Neuronal stem cell (in vitro differentiated cells): ENCODE measurements at regions not wholly inside any gene's neighbourhood (a gene's known extent, or its start where the extent isn't known, plus 50 kb on each side); places are given as distances from the start of the nearest gene placed in this dataset.
"Not testable (repeated sequence)": the region's sequence is repeated elsewhere in the genome, so short reads cannot be mapped to it uniquely, and the experiment has no call there.

Experiments used
- DNase-seq: peaks from one replicate; pipeline ENCODE4 v3.0.0-alpha.2; 2013; ENCODE audit warnings: low spot score
- H2AFZ ChIP-seq: one replicate; pipeline ENCODE4 v1.6.1; 2013; ENCODE audit warnings: mild to moderate bottlenecking, low read length, inconsistent platforms
- H2AK5ac ChIP-seq: 2 replicates; pipeline ENCODE4 v1.6.1; 2013; ENCODE audit warnings: low read depth, mild to moderate bottlenecking, inconsistent platforms, low read length, moderate library complexity, mixed read lengths
- H2BK120ac ChIP-seq: 2 replicates; pipeline ENCODE4 v1.6.1; 2013; ENCODE audit warnings: low read depth, mild to moderate bottlenecking, inconsistent platforms, low read length, moderate library complexity, mixed read lengths
- H2BK12ac ChIP-seq: one replicate; pipeline ENCODE4 v1.6.1; 2013; ENCODE audit warnings: low read length, inconsistent platforms
- H2BK15ac ChIP-seq: 2 replicates; pipeline ENCODE4 v1.6.1; 2013; ENCODE audit warnings: mild to moderate bottlenecking, low read length, inconsistent platforms, mixed read lengths
- H2BK5ac ChIP-seq: one replicate; pipeline ENCODE4 v1.6.1; 2013; ENCODE audit warnings: inconsistent platforms, mild to moderate bottlenecking, low read length, moderate library complexity
- H3K14ac ChIP-seq: one replicate; pipeline ENCODE4 v1.6.1; 2013; ENCODE audit warnings: low read length, inconsistent platforms
- H3K18ac ChIP-seq: 2 replicates; pipeline ENCODE4 v1.6.1; 2013; ENCODE audit warnings: low read length, inconsistent platforms
- H3K23ac ChIP-seq: 2 replicates; pipeline ENCODE4 v1.6.1; 2013; ENCODE audit warnings: low read depth, mild to moderate bottlenecking, mixed read lengths, low read length, inconsistent platforms; ENCODE audit not compliant: poor library complexity
- H3K27ac ChIP-seq: replicated peaks from 3 replicates; pipeline ENCODE4 v1.5.1; 2013; ENCODE audit warnings: low read length, inconsistent platforms
- H3K27me3 ChIP-seq, 3 experiments: 2 replicates each; pipeline ENCODE4 v1.6.1; 2013; ENCODE audit warnings: low read length in 3 of 3, mild to moderate bottlenecking in 2 of 3, inconsistent platforms in 1 of 3, low read depth in 1 of 3, mixed read lengths in 1 of 3, moderate library complexity in 1 of 3; ENCODE audit not compliant: control insufficient read depth in 3 of 3, insufficient read depth in 3 of 3
- H3K36me3 ChIP-seq, 2 donors: replicated peaks in 1 of 2; 2 replicates each; pipeline ENCODE4 v1.6.1; 2013; ENCODE audit warnings: low read length in 2 of 2; ENCODE audit not compliant: control insufficient read depth in 2 of 2, insufficient read depth in 2 of 2
- H3K4ac ChIP-seq: 2 replicates; pipeline ENCODE4 v1.6.1; 2013; ENCODE audit warnings: inconsistent platforms, mild to moderate bottlenecking, low read length, moderate library complexity
- H3K4me1 ChIP-seq, 2 donors: 1 replicate in 1 of 2; 2 replicates in 1 of 2; pipeline ENCODE4 v1.6.1; 2013; ENCODE audit warnings: low read length in 2 of 2, low read depth in 1 of 2; ENCODE audit not compliant: control insufficient read depth in 2 of 2, insufficient read depth in 1 of 2
- H3K4me2 ChIP-seq: one replicate; pipeline ENCODE4 v1.6.1; 2013; ENCODE audit warnings: mild to moderate bottlenecking, low read length, inconsistent platforms; ENCODE audit not compliant: insufficient read depth, poor library complexity, severe bottlenecking
- H3K4me3 ChIP-seq, 2 donors: 2 replicates each; pipeline ENCODE4 v1.5.1; 2013; ENCODE audit warnings: low read length in 2 of 2, mild to moderate bottlenecking in 2 of 2, inconsistent platforms in 1 of 2, moderate library complexity in 1 of 2
- H3K79me1 ChIP-seq: one replicate; pipeline ENCODE4 v1.6.1; 2013; ENCODE audit warnings: low read depth, mild to moderate bottlenecking, inconsistent platforms, low read length, moderate library complexity
- H3K9ac ChIP-seq: one replicate; pipeline ENCODE4 v1.6.1; 2013; ENCODE audit warnings: mild to moderate bottlenecking, low read depth, low read length, inconsistent platforms; ENCODE audit not compliant: poor library complexity
- H3K9me3 ChIP-seq, 2 donors: replicated peaks in 1 of 2; 2 replicates each; pipeline versions ENCODE3 to v1.6.1; 2013; ENCODE audit warnings: low read length in 2 of 2, mild to moderate bottlenecking in 2 of 2, inconsistent platforms in 1 of 2, low read depth in 1 of 2, mixed read lengths in 1 of 2, moderate library complexity in 1 of 2; ENCODE audit not compliant: control insufficient read depth in 2 of 2, insufficient read depth in 1 of 2
- H4K8ac ChIP-seq: one replicate; pipeline ENCODE4 v1.6.1; 2013; ENCODE audit warnings: low read depth, mild to moderate bottlenecking, inconsistent platforms, low read length, moderate library complexity
- H4K91ac ChIP-seq: one replicate; pipeline ENCODE4 v1.6.1; 2013; ENCODE audit warnings: low read length, low read depth, mild to moderate bottlenecking, inconsistent platforms; ENCODE audit not compliant: poor library complexity
- WGBS, 2 donors: extraction: QIAGEN DNeasy Blood & Tissue Kit; methylation state at CpG; one replicate each; pipeline ENCODE4 v1.1.7; 2013; ENCODE audit warnings: missing lambda C conversion rate in 2 of 2, mixed read lengths in 1 of 2; ENCODE audit not compliant: insufficient read length in 2 of 2, insufficient replicate concordance in 1 of 2; ENCODE audit errors: extremely low coverage in 2 of 2; 5-methylcytosine and 5-hydroxymethylcytosine counted together

- not testable (repeated sequence) for H3K4me2 ChIP-seq, H3K18ac ChIP-seq, H3K4me3 ChIP-seq, H3K9ac ChIP-seq, H2AK5ac ChIP-seq, H3K4ac ChIP-seq, H2BK120ac ChIP-seq, H3K9me3 ChIP-seq, H3K79me1 ChIP-seq, H3K36me3 ChIP-seq, H3K27ac ChIP-seq, H3K27me3 ChIP-seq, H3K14ac ChIP-seq, H3K4me1 ChIP-seq, H2BK5ac ChIP-seq, H2AFZ ChIP-seq, H4K91ac ChIP-seq, H2BK15ac ChIP-seq, H2BK12ac ChIP-seq, H4K8ac ChIP-seq, H3K23ac ChIP-seq, DNase-seq
- no CpG with 5 or more reads among the region's 2 CpGs for WGBS, 2 donors
These were observed 90.8 kb upstream of the NTF3 start for GRCh38 chr12:5341086-5341485.

GRCh38 chr12:5343711-5344110 is 88.2 kb upstream of the NTF3 start:
- no peak for DNase-seq
- Histone ChIP-seq H3K18ac (no peak overlapping the region), H4K91ac (no peak overlapping the region), H2BK15ac (no peak overlapping the region), H2BK12ac (no peak overlapping the region), H3K4ac (no peak overlapping the region), H3K23ac (no peak overlapping the region), H3K27me3 (no peaks in the 10 kb centered on the region), H3K36me3 (no peaks in the 10 kb centered on the region), H2BK120ac (no peak overlapping the region), H3K9ac (no peak overlapping the region), H2AFZ (no peak overlapping the region), H3K14ac (no peak overlapping the region), H4K8ac (no peak overlapping the region), H2AK5ac (no peak overlapping the region), H3K4me1 (peaks cover 0 to 1% of the 10 kb centered on the region in 2 donors), H3K4me3 (no peak overlapping the region), H3K27ac (no peak overlapping the region), H3K4me2 (no peak overlapping the region), H3K9me3 (no peaks in the 10 kb centered on the region), H3K79me1 (no peaks in the 10 kb centered on the region), H2BK5ac (no peak overlapping the region)
- WGBS, 2 donors, result no CpG with 5 or more reads among the region's 3 CpGs

- H3K4ac ChIP-seq, result no peak overlapping the region
- H2BK12ac ChIP-seq, result no peak overlapping the region
- H3K27me3 ChIP-seq, result no peaks in the 10 kb centered on the region
- H3K9me3 ChIP-seq, result no peaks in the 10 kb centered on the region
- no peak overlapping the region for H3K4me3 ChIP-seq
- DNase-seq, result no peak
- H3K4me2 ChIP-seq, result no peak overlapping the region
- no peak overlapping the region for H2AFZ ChIP-seq
- WGBS, 2 donors, result no CpG with 5 or more reads among the region's 4 CpGs
- no peak overlapping the region for H2BK15ac ChIP-seq
- no peak overlapping the region for H3K18ac ChIP-seq
- H3K9ac ChIP-seq, result no peak overlapping the region
- no peaks in the 10 kb centered on the region for H3K36me3 ChIP-seq
- H2AK5ac ChIP-seq, result no peak overlapping the region
- H2BK5ac ChIP-seq, result no peak overlapping the region
- H3K4me1 ChIP-seq, result peaks cover 0 to 1% of the 10 kb centered on the region in 2 donors
- no peaks in the 10 kb centered on the region for H3K79me1 ChIP-seq
- no peak overlapping the region for H3K23ac ChIP-seq
- H3K14ac ChIP-seq, result no peak overlapping the region
- H3K27ac ChIP-seq, result no peak overlapping the region
- no peak overlapping the region for H4K91ac ChIP-seq
- H4K8ac ChIP-seq, result no peak overlapping the region
- no peak overlapping the region for H2BK120ac ChIP-seq
These were observed 87.8 kb upstream of the NTF3 start for GRCh38 chr12:5344131-5344530.

GRCh38 chr12:5345534-5345933 is 86.4 kb upstream of the NTF3 start:
- no peaks in the 10 kb centered on the region for H3K27me3 ChIP-seq
- no peaks in the 10 kb centered on the region for H3K9me3 ChIP-seq
- no peak overlapping the region for H2AK5ac ChIP-seq
- no peak overlapping the region for H3K27ac ChIP-seq
- no peak overlapping the region for H3K23ac ChIP-seq
- no peak for DNase-seq
- H2BK12ac ChIP-seq, result no peak overlapping the region
- no peaks in the 10 kb centered on the region for H3K36me3 ChIP-seq
- no peak overlapping the region for H3K14ac ChIP-seq
- no peak overlapping the region for H2BK15ac ChIP-seq
- H4K91ac ChIP-seq, result no peak overlapping the region
- no peak overlapping the region for H2AFZ ChIP-seq
- H3K4me2 ChIP-seq, result no peak overlapping the region
- H3K79me1 ChIP-seq, result no peaks in the 10 kb centered on the region
- H3K9ac ChIP-seq, result no peak overlapping the region
- H3K4me3 ChIP-seq, result no peak overlapping the region
- no peak overlapping the region for H2BK120ac ChIP-seq
- H2BK5ac ChIP-seq, result no peak overlapping the region
- no peak overlapping the region for H4K8ac ChIP-seq
- no peak overlapping the region for H3K18ac ChIP-seq
- no peak overlapping the region for H3K4ac ChIP-seq
- H3K4me1 ChIP-seq, result peaks cover 0 to 3% of the 10 kb centered on the region in 2 donors
